Gastroesophageal sphincter (tissue), 3 donors: ENCODE measurements at regions not wholly inside any gene's neighbourhood (a gene's known extent, or its start where the extent isn't known, plus 50 kb on each side); places are given as distances from the start of the nearest gene placed in this dataset.

Experiments
- CTCF ChIP-seq, 4 experiments: fragments of 200-600 bp in 2 of 4; fragments of 450-650 bp in 2 of 4; sonication (generic) in 1 of 4; IDR thresholded peaks; one replicate each; pipeline ENCODE4 v1.5.1; 2017 to 2019; ENCODE audit warnings: antibody characterized with exemption in 4 of 4, mild to moderate bottlenecking in 2 of 4, moderate library complexity in 2 of 4
- EP300 ChIP-seq: sonication (generic); formaldehyde crosslinking; IDR thresholded peaks from one replicate; pipeline ENCODE4 v1.6.1; 2017; ENCODE audit warnings: antibody characterized with exemption, mild to moderate bottlenecking
- POLR2AphosphoS5 ChIP-seq: sonication (generic); formaldehyde crosslinking; IDR thresholded peaks from one replicate; pipeline ENCODE4 v1.6.1; 2017; ENCODE audit warnings: antibody characterized with exemption

DNA sequence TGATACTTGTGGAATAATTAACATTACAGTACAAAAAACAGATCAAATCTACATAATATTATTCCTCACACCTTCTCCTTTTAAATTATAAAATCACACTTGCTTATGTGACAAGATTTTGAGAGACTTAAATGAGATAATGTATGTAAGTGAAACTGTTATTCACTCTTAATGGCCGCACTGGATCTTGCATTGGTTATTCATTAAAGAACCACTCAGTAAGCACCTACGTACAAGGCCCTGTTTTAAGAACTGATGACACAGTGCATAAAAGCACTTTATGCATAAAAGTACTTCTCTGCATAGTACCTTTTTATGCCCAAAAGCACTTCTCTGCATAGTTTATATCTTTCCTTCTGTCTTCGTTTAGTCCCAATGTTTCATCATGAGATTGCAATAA, 172.1 kb downstream of the GOLGA6L6 start:
- TF ChIP-seq EP300 (no peak), CTCF (IDR thresholded peaks at IDR 0.05) (no peak), POLR2AphosphoS5 (no peak)
